ENCODE measurements at regions not wholly inside any gene's neighbourhood (a gene's known extent, or its start where the extent isn't known, plus 50 kb on each side); places are given as distances from the start of the nearest gene placed in this dataset.

GRCh38 chr2:71989671-71990070, 158.0 kb downstream of the CYP26B1 start:
- TF ChIP-seq POLR2A (IDR thresholded peaks at IDR 0.05) (no peak), POLR2AphosphoS5 (IDR thresholded peaks at IDR 0.05) (no peak)
- TF ChIP-seq, protein P1, sequence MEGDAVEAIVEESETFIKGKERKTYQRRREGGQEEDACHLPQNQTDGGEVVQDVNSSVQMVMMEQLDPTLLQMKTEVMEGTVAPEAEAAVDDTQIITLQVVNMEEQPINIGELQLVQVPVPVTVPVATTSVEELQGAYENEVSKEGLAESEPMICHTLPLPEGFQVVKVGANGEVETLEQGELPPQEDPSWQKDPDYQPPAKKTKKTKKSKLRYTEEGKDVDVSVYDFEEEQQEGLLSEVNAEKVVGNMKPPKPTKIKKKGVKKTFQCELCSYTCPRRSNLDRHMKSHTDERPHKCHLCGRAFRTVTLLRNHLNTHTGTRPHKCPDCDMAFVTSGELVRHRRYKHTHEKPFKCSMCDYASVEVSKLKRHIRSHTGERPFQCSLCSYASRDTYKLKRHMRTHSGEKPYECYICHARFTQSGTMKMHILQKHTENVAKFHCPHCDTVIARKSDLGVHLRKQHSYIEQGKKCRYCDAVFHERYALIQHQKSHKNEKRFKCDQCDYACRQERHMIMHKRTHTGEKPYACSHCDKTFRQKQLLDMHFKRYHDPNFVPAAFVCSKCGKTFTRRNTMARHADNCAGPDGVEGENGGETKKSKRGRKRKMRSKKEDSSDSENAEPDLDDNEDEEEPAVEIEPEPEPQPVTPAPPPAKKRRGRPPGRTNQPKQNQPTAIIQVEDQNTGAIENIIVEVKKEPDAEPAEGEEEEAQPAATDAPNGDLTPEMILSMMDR (IDR thresholded peaks at IDR 0.05), result no peak
- Histone ChIP-seq H3K27ac (no peak overlapping the region), H3K9me3 (no peaks in the 10 kb centered on the region), H3K4me3 (no peak overlapping the region), H3K36me3 (no peaks in the 10 kb centered on the region), H3K27me3 (no peaks in the 10 kb centered on the region), H3K4me1 (no peaks in the 10 kb centered on the region)
- 93 to 96% (median 94%) methylated on average over 5 of the region's 5 CpGs for WGBS, 5 donors
- DNase-seq, result no peak
- intact Hi-C loops (cut with DNase I; ENCODE audit: low total_unique reads), result no loop called here

DNA sequence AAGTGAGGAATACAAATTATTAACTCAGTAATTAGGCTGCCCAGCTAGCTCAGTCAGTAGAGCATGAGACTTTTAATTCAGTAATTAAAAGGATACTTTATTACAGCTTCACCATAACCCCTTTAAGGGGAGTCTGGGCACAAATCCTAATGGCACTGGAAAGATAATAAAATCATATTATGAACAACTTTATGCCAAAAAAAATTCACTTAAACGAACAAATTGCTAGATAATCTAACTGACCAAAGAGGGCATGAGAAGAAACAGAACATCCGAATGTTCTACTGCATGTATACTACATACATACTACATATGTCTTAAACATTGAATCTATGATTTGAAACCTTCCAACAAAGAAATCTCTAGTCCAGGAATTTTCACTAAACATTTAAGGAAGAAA, 159.5 kb downstream of the CYP26B1 start:
- WGBS, 5 donors, result 74 to 82% (median 75%) methylated on average over 2 of the region's 2 CpGs
- Histone ChIP-seq H3K9me3 (no peaks in the 10 kb centered on the region), H3K27me3 (no peaks in the 10 kb centered on the region), H3K36me3 (no peaks in the 10 kb centered on the region), H3K27ac (no peak overlapping the region), H3K4me3 (no peak overlapping the region), H3K4me1 (no peaks in the 10 kb centered on the region)
- no peak for DNase-seq
- TF ChIP-seq POLR2A (IDR thresholded peaks at IDR 0.05), result no peak
- no peak for TF ChIP-seq POLR2AphosphoS5 (IDR thresholded peaks at IDR 0.05)
- intact Hi-C loops (cut with DNase I; ENCODE audit: low total_unique reads), result no loop called here

- Histone ChIP-seq H3K4me3 (no peak overlapping the region), H3K36me3 (no peaks in the 10 kb centered on the region), H3K27me3 (peaks cover 0 to 13% (median 0%) of the 10 kb centered on the region in 3 donors), H3K9me3 (peaks cover 0 to 12% (median 10%) of the 10 kb centered on the region in 4 donors), H3K27ac (no peak overlapping the region), H3K4me1 (no peaks in the 10 kb centered on the region)
- intact Hi-C loops (cut with DNase I; ENCODE audit: low total_unique reads), result no loop called here
- DNase-seq, result no peak
- 63 to 74% (median 70%) methylated on average over 1 of the region's 1 CpG for WGBS, 5 donors
- TF ChIP-seq POLR2AphosphoS5 (IDR thresholded peaks at IDR 0.05) (no peak), POLR2A (IDR thresholded peaks at IDR 0.05) (no peak), EP300 (IDR thresholded peaks at IDR 0.05) (no peak)
- TF ChIP-seq, protein P1 (IDR thresholded peaks at IDR 0.05), result no peak
Measured at GRCh38 chr2:71976685-71977084, 171.0 kb downstream of the CYP26B1 start.

GRCh38 chr2:71974846-71975245, 172.8 kb downstream of the CYP26B1 start:
- peaks cover 0 to 18% (median 0%) of the 10 kb centered on the region in 3 donors for H3K27me3 ChIP-seq
- DNase-seq, result no peak
- H3K9me3 ChIP-seq, result peaks cover 0 to 12% (median 10%) of the 10 kb centered on the region in 4 donors
- no peaks in the 10 kb centered on the region for H3K36me3 ChIP-seq
- no peak overlapping the region for H3K27ac ChIP-seq
- intact Hi-C loops (cut with DNase I; ENCODE audit: low total_unique reads), result no loop called here
- no peaks in the 10 kb centered on the region for H3K4me1 ChIP-seq
- no peak overlapping the region for H3K4me3 ChIP-seq
- no peak for TF ChIP-seq POLR2A (IDR thresholded peaks at IDR 0.05)
- TF ChIP-seq, protein P1 (IDR thresholded peaks at IDR 0.05), result no peak
- TF ChIP-seq EP300 (IDR thresholded peaks at IDR 0.05), result no peak
- TF ChIP-seq POLR2AphosphoS5 (IDR thresholded peaks at IDR 0.05), result no peak

- H3K27ac ChIP-seq, result no peak overlapping the region
- H3K36me3 ChIP-seq, result no peaks in the 10 kb centered on the region
- intact Hi-C loops (cut with DNase I; ENCODE audit: low total_unique reads), result no loop called here
- H3K9me3 ChIP-seq, result no peaks in the 10 kb centered on the region
- no peak for TF ChIP-seq POLR2A (IDR thresholded peaks at IDR 0.05)
- TF ChIP-seq, protein P1 (IDR thresholded peaks at IDR 0.05), result no peak
- TF ChIP-seq EP300 (IDR thresholded peaks at IDR 0.05), result no peak
- no peak for TF ChIP-seq POLR2AphosphoS5 (IDR thresholded peaks at IDR 0.05)
- 54 to 68% (median 62%) methylated on average over 4 of the region's 4 CpGs for WGBS, 5 donors
- peaks cover 0 to 18% (median 0%) of the 10 kb centered on the region in 3 donors for H3K27me3 ChIP-seq
- no peak for DNase-seq
- no peaks in the 10 kb centered on the region for H3K4me1 ChIP-seq
- no peak overlapping the region for H3K4me3 ChIP-seq
Measured at GRCh38 chr2:71971493-71971892, 176.2 kb downstream of the CYP26B1 start.

Measured in stomach (tissue), 8 donors.